OCI-LY1 (cell line): ENCODE measurements at regions not wholly inside any gene's neighbourhood (a gene's known extent, or its start where the extent isn't known, plus 50 kb on each side); places are given as distances from the start of the nearest gene placed in this dataset.

Experiments
- H2AFZ ChIP-seq: fragments of 200-600 bp; sonication (generic), shearing (Covaris generic); 2 replicates; pipeline ENCODE4 v1.6.0; 2014; ENCODE audit warnings: antibody characterized with exemption, mild to moderate bottlenecking, low read length
- H3F3A ChIP-seq: fragments of 200-600 bp; sonication (generic), shearing (Covaris generic); 2 replicates; pipeline ENCODE4 v1.6.0; 2014; ENCODE audit warnings: mild to moderate bottlenecking, antibody characterized with exemption, low read length, moderate library complexity; ENCODE audit not compliant: insufficient read depth
- H3K27ac ChIP-seq: fragments of 200-600 bp; sonication (generic); 2 replicates; pipeline ENCODE4 v1.5.1; 2014; ENCODE audit warnings: low read length, mixed run types, mild to moderate bottlenecking, low read depth; ENCODE audit not compliant: poor library complexity, severe bottlenecking
- H3K27me3 ChIP-seq: fragments of 200-600 bp; sonication (generic); 2 replicates; pipeline ENCODE4 v1.6.0; 2014; ENCODE audit warnings: antibody characterized with exemption, mild to moderate bottlenecking, low read length, moderate library complexity; ENCODE audit not compliant: insufficient read depth
- H3K36me3 ChIP-seq: fragments of 200-600 bp; sonication (generic); 2 replicates; pipeline ENCODE4 v1.6.1; 2014; ENCODE audit warnings: mild to moderate bottlenecking, antibody characterized with exemption, low read length, moderate library complexity, mixed read lengths; ENCODE audit not compliant: insufficient read depth
- H3K4me1 ChIP-seq: fragments of 200-600 bp; sonication (generic); 2 replicates; pipeline ENCODE4 v1.5.1; 2014; ENCODE audit warnings: mild to moderate bottlenecking, low read length, moderate library complexity; ENCODE audit not compliant: insufficient read depth, severe bottlenecking
- H3K4me2 ChIP-seq: fragments of 200-600 bp; sonication (generic), shearing (Covaris generic); 2 replicates; pipeline ENCODE4 v1.6.1; 2014; ENCODE audit warnings: low read length
- H3K4me3 ChIP-seq: fragments of 200-600 bp; sonication (generic); 2 replicates; pipeline ENCODE4 v1.5.1; 2014; ENCODE audit warnings: low read length, low read depth, mild to moderate bottlenecking, mixed read lengths; ENCODE audit not compliant: poor library complexity, severe bottlenecking
- H3K79me2 ChIP-seq: fragments of 200-600 bp; shearing (Covaris generic); 2 replicates; pipeline ENCODE4 v1.6.1; 2016; ENCODE audit warnings: mixed run types, low read length, mixed read lengths; ENCODE audit not compliant: insufficient read depth
- H3K9ac ChIP-seq: fragments of 200-600 bp; sonication (generic), shearing (Covaris generic); 2 replicates; pipeline ENCODE4 v1.6.1; 2014; ENCODE audit warnings: mild to moderate bottlenecking, low read length, mixed read lengths
- H3K9me2 ChIP-seq: fragments of 200-600 bp; sonication (generic), shearing (Covaris generic); 2 replicates; pipeline ENCODE4 v1.6.1; 2014; ENCODE audit warnings: low read depth, mild to moderate bottlenecking, low read length, mixed read lengths
- H3K9me3 ChIP-seq: fragments of 200-600 bp; shearing (Covaris generic); 2 replicates; pipeline ENCODE4 v1.6.1; 2014; ENCODE audit warnings: low read length, mixed read lengths
- H4K20me1 ChIP-seq: fragments of 200-600 bp; sonication (generic), shearing (Covaris generic); 2 replicates; pipeline ENCODE4 v1.6.0; 2016; ENCODE audit warnings: mild to moderate bottlenecking, low read length; ENCODE audit not compliant: insufficient read depth
- CTCF ChIP-seq: fragments of 200-600 bp; sonication (generic), shearing (Covaris generic); IDR thresholded peaks from 2 replicates; pipeline ENCODE4 v1.5.1; 2017; ENCODE audit warnings: mild to moderate bottlenecking, antibody characterized with exemption, low read length, moderate library complexity, mixed read lengths
- EZH2 ChIP-seq: fragments of 200-600 bp; sonication (generic), shearing (Covaris generic); IDR thresholded peaks from 2 replicates; pipeline ENCODE4 v1.8.0; 2017; ENCODE audit warnings: borderline replicate concordance, mixed run types, mild to moderate bottlenecking, antibody characterized with exemption, low read length, moderate library complexity, mixed read lengths

- Histone ChIP-seq H3K4me1 (no peaks in the 10 kb centered on the region), H3K36me3 (no peaks in the 10 kb centered on the region), H3F3A (no peaks in the 10 kb centered on the region), H2AFZ (no peak overlapping the region), H3K9me2 (no peaks in the 10 kb centered on the region), H3K9me3 (no peaks in the 10 kb centered on the region), H3K4me3 (no peak overlapping the region), H3K9ac (no peak overlapping the region), H3K79me2 (no peaks in the 10 kb centered on the region), H3K27me3 (no peaks in the 10 kb centered on the region), H3K4me2 (no peak overlapping the region), H4K20me1 (no peaks in the 10 kb centered on the region), H3K27ac (no peak overlapping the region)
- no peak for TF ChIP-seq EZH2
- no peak for TF ChIP-seq CTCF
Observed at GRCh38 chr2:18896125-18896764, 306.9 kb upstream of the NT5C1B start.

- H3F3A ChIP-seq: no peaks in the 10 kb centered on the region
- no peaks in the 10 kb centered on the region for H3K9me3 ChIP-seq
- no peak overlapping the region for H3K4me2 ChIP-seq
- no peak overlapping the region for H2AFZ ChIP-seq
- H3K9ac ChIP-seq: no peak overlapping the region
- no peaks in the 10 kb centered on the region for H4K20me1 ChIP-seq
- H3K36me3 ChIP-seq: no peaks in the 10 kb centered on the region
- H3K9me2 ChIP-seq: no peaks in the 10 kb centered on the region
- TF ChIP-seq CTCF (no peak), EZH2 (no peak)
- H3K4me1 ChIP-seq: no peaks in the 10 kb centered on the region
- no peaks in the 10 kb centered on the region for H3K79me2 ChIP-seq
- no peaks in the 10 kb centered on the region for H3K27me3 ChIP-seq
- no peak overlapping the region for H3K4me3 ChIP-seq
- no peak overlapping the region for H3K27ac ChIP-seq
Observed at GRCh38 chr2:18891600-18892345, 302.4 kb upstream of the NT5C1B start.

- H3K27ac ChIP-seq: no peak overlapping the region
- H3K4me3 ChIP-seq: no peak overlapping the region
- TF ChIP-seq CTCF: no peak
- no peak for TF ChIP-seq EZH2
- H4K20me1 ChIP-seq: no peaks in the 10 kb centered on the region
- H3F3A ChIP-seq: no peaks in the 10 kb centered on the region
- H3K4me2 ChIP-seq: no peak overlapping the region
- no peak overlapping the region for H2AFZ ChIP-seq
- H3K79me2 ChIP-seq: no peaks in the 10 kb centered on the region
- H3K9me3 ChIP-seq: no peaks in the 10 kb centered on the region
- H3K36me3 ChIP-seq: no peaks in the 10 kb centered on the region
- H3K9me2 ChIP-seq: no peaks in the 10 kb centered on the region
- no peak overlapping the region for H3K9ac ChIP-seq
- H3K4me1 ChIP-seq: no peaks in the 10 kb centered on the region
- no peaks in the 10 kb centered on the region for H3K27me3 ChIP-seq
Observed at GRCh38 chr2:18889565-18890332, 300.4 kb upstream of the NT5C1B start.
